IMR-90 (cell line): ENCODE measurements at regions not wholly inside any gene's neighbourhood (a gene's known extent, or its start where the extent isn't known, plus 50 kb on each side); places are given as distances from the start of the nearest gene placed in this dataset.

Experiments
- CHD1 ChIP-seq: IDR thresholded peaks from 2 replicates; pipeline ENCODE4 v1.6.1; 2012; ENCODE audit warnings: low read depth, low read length, improper control_type of control experiment
- MXI1 ChIP-seq: IDR thresholded peaks from 2 replicates; pipeline ENCODE4 v1.6.1; 2012; ENCODE audit warnings: low read depth, mild to moderate bottlenecking, low read length, moderate library complexity, borderline replicate concordance
- NFE2L2 ChIP-seq: fragments of 150-350 bp; IDR thresholded peaks from 2 replicates; pipeline ENCODE4 v1.6.1; 2016; ENCODE audit warnings: low read depth, mild to moderate bottlenecking, low read length
- POLR2A ChIP-seq: IDR thresholded peaks from 2 replicates; pipeline ENCODE4 v1.6.1; 2012; ENCODE audit warnings: mild to moderate bottlenecking, low read depth, low read length
- RCOR1 ChIP-seq: IDR thresholded peaks from 2 replicates; pipeline ENCODE4 v1.6.1; 2012; ENCODE audit warnings: mild to moderate bottlenecking, low read length, improper control_type of control experiment; ENCODE audit not compliant: insufficient replicate concordance
- SMC3 ChIP-seq: fragments of 150-350 bp; IDR thresholded peaks from 2 replicates; pipeline ENCODE4 v1.6.1; 2016; ENCODE audit warnings: low read depth, mild to moderate bottlenecking, antibody characterized with exemption, low read length, moderate library complexity
- TF ChIP-seq, protein P1 (sequence below): conservative IDR thresholded peaks from 2 replicates; pipeline ENCODE4 v1.5.1; 2012; ENCODE audit warnings: mild to moderate bottlenecking, low read depth, low read length, improper control_type of control experiment
- TF ChIP-seq, protein P2 (sequence below): fragments of 150-350 bp; IDR thresholded peaks from 2 replicates; pipeline ENCODE4 v1.6.1; 2017; ENCODE audit warnings: mild to moderate bottlenecking, antibody characterized with exemption, low read length, low read depth

DNA sequence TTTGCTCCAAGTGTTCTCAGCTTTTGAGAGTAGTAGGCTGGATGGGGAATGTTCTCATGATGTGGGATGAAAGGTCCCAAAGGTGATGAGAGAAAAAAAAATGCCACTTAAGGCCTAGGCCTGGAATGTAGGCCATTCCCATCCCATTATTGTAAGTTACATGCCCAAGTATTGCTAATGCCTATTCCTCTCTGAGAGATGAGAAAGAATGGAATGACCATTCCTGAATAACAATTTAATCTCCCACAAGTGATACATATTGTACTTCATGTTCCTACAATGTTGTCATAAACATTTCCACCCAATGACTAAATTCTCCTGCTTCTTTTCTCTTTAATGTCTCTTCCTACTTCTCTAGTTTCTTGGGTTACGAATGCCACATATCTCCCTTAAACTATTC lies 102.8 kb upstream of the KCNJ16 start:
- TF ChIP-seq, protein P1, sequence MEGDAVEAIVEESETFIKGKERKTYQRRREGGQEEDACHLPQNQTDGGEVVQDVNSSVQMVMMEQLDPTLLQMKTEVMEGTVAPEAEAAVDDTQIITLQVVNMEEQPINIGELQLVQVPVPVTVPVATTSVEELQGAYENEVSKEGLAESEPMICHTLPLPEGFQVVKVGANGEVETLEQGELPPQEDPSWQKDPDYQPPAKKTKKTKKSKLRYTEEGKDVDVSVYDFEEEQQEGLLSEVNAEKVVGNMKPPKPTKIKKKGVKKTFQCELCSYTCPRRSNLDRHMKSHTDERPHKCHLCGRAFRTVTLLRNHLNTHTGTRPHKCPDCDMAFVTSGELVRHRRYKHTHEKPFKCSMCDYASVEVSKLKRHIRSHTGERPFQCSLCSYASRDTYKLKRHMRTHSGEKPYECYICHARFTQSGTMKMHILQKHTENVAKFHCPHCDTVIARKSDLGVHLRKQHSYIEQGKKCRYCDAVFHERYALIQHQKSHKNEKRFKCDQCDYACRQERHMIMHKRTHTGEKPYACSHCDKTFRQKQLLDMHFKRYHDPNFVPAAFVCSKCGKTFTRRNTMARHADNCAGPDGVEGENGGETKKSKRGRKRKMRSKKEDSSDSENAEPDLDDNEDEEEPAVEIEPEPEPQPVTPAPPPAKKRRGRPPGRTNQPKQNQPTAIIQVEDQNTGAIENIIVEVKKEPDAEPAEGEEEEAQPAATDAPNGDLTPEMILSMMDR = no peak
- TF ChIP-seq SMC3 (no peak), CHD1 (no peak), MXI1 (no peak), POLR2A (no peak), RCOR1 (no peak), NFE2L2 (no peak)
- TF ChIP-seq, protein P2, sequence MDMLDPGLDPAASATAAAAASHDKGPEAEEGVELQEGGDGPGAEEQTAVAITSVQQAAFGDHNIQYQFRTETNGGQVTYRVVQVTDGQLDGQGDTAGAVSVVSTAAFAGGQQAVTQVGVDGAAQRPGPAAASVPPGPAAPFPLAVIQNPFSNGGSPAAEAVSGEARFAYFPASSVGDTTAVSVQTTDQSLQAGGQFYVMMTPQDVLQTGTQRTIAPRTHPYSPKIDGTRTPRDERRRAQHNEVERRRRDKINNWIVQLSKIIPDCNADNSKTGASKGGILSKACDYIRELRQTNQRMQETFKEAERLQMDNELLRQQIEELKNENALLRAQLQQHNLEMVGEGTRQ = no peak
